K562 (cell line): ENCODE measurements at regions not wholly inside any gene's neighbourhood (a gene's known extent, or its start where the extent isn't known, plus 50 kb on each side); places are given as distances from the start of the nearest gene placed in this dataset.

ENCODE experiments used
- ATAC-seq: fragments of 200-7000 bp; cut with Tn5 transposase; 3 replicates; pipeline ENCODE4 v1.9.1; 2020; ENCODE audit warnings: moderate library complexity
- BruUV-seq: library from RNA; stranded (reverse); fragments of 400-500 nt; replicated peaks from 2 replicates; lab custom pipeline; 2021; lab: Mats Ljungman, UMichigan
- CTCF ChIA-PET: fragments of 300-600 bp; formaldehyde crosslinking; extraction: SDS; loops from one replicate; lab custom pipeline; 2021; ENCODE audit warnings: low intra/inter-chr PET ratio; lab: Yijun Ruan, JAX
- POLR2A ChIA-PET: fragments of 300-600, 350-650 bp; sonication (Branson Sonifier 250); formaldehyde crosslinking; extraction: SDS; loops from one replicate; lab custom pipeline; 2021; ENCODE audit warnings: antibody characterized with exemption, inconsistent platforms; lab: Yijun Ruan, JAX
- DNase-seq, 4 experiments: peaks; one replicate each; pipeline versions ENCODE4 v3.0.0 to v3.0.0-alpha.2; 2011 to 2018; ENCODE audit warnings: low spot score in 3 of 4, mixed read lengths in 3 of 4; ENCODE audit errors: extremely low read depth in 1 of 4
- FAIRE-seq: peaks from 2 replicates; lab custom pipeline; 2011; peaks lifted over from hg19 to GRCh38; lab: Jason Lieb, UNC
- H2AFZ ChIP-seq: 2 replicates; pipeline ENCODE4 v1.6.0; 2011; ENCODE audit warnings: low read depth, low read length, control low read depth, inconsistent platforms
- H3K27ac ChIP-seq: fragments of 200-600 bp; 3 replicates; pipeline ENCODE4 v1.8.0; 2011; ENCODE audit warnings: low read depth, mild to moderate bottlenecking, control low read depth, inconsistent platforms, low read length, moderate library complexity, mixed read lengths; ENCODE audit errors: extremely low read depth
- H3K27me3 ChIP-seq, 2 experiments: fragments of 300-600 bp in 1 of 2; 2 replicates in 1 of 2; 3 replicates in 1 of 2; pipeline versions ENCODE4 v1.6.0 to v1.8.0; 2011; ENCODE audit warnings: inconsistent platforms in 2 of 2, low read length in 2 of 2, mild to moderate bottlenecking in 1 of 2, mixed read lengths in 1 of 2, moderate library complexity in 1 of 2; ENCODE audit not compliant: control insufficient read depth in 2 of 2, insufficient read depth in 2 of 2
- H3K36me3 ChIP-seq: fragments of 300-600 bp; 3 replicates; pipeline ENCODE4 v1.8.0; 2011; ENCODE audit warnings: mild to moderate bottlenecking, low read length, inconsistent platforms; ENCODE audit not compliant: control insufficient read depth, insufficient read depth
- H3K4me1 ChIP-seq, 2 experiments: fragments of 200-600 bp in 1 of 2; replicated peaks in 1 of 2; 2 replicates in 1 of 2; 3 replicates in 1 of 2; pipeline versions ENCODE4 v1.5.1 to v1.8.0; 2011; ENCODE audit warnings: inconsistent platforms in 2 of 2, low read length in 2 of 2, mild to moderate bottlenecking in 1 of 2, mixed read lengths in 1 of 2, moderate library complexity in 1 of 2; ENCODE audit not compliant: control insufficient read depth in 2 of 2, insufficient read depth in 2 of 2
- H3K4me2 ChIP-seq: 2 replicates; pipeline ENCODE4 v1.6.1; 2011; ENCODE audit warnings: low read length, control low read depth, inconsistent platforms, mixed read lengths; ENCODE audit not compliant: insufficient read depth
- H3K4me3 ChIP-seq: fragments of 200-600 bp; sonication (generic), shearing (Covaris generic); 2 replicates; pipeline ENCODE4 v1.5.1; 2016; ENCODE audit warnings: control low read depth, inconsistent platforms
- H3K79me2 ChIP-seq: fragments of 200-600 bp; 3 replicates; pipeline ENCODE4 v1.8.0; 2011; ENCODE audit warnings: low read length, inconsistent platforms; ENCODE audit not compliant: control insufficient read depth, insufficient read depth
- H3K9ac ChIP-seq, 2 experiments: 2 replicates each; pipeline versions ENCODE4 v1.6.0 to v1.6.1; 2011; ENCODE audit warnings: low read depth in 2 of 2, low read length in 2 of 2, control low read depth in 1 of 2, inconsistent platforms in 1 of 2, mild to moderate bottlenecking in 1 of 2, mixed read lengths in 1 of 2; ENCODE audit not compliant: insufficient read depth in 1 of 2
- H3K9me1 ChIP-seq: one replicate; pipeline ENCODE4 v1.6.0; 2011; ENCODE audit warnings: inconsistent platforms, mild to moderate bottlenecking, low read length, moderate library complexity; ENCODE audit not compliant: control insufficient read depth, insufficient read depth
- H3K9me3 ChIP-seq: replicated peaks from 2 replicates; pipeline ENCODE4 v1.5.1; 2011; ENCODE audit warnings: low read depth, low read length, inconsistent platforms; ENCODE audit not compliant: control insufficient read depth, insufficient read depth
- H4K20me1 ChIP-seq: replicated peaks from 2 replicates; pipeline ENCODE4 v1.6.1; 2011; ENCODE audit warnings: low read length, inconsistent platforms, mixed read lengths; ENCODE audit not compliant: control insufficient read depth, insufficient read depth
- ARID2 ChIP-seq: fragments of 450-650 bp; IDR thresholded peaks from 2 replicates; pipeline ENCODE4 v1.6.1; 2017; ENCODE audit warnings: antibody characterized with exemption, mild to moderate bottlenecking
- CBX1 ChIP-seq: sonication (generic); IDR thresholded peaks from 2 replicates; pipeline ENCODE4 v1.6.1; 2016; ENCODE audit warnings: antibody characterized with exemption, low read depth, mild to moderate bottlenecking
- CBX5 ChIP-seq: IDR thresholded peaks from 2 replicates; pipeline ENCODE4 v1.6.1; 2014; ENCODE audit warnings: low read depth, borderline replicate concordance
- ELK3 ChIP-seq: fragments of 450-650 bp; formaldehyde crosslinking; IDR thresholded peaks from 2 replicates; pipeline ENCODE4 v1.4.0; 2020; ENCODE audit warnings: mild to moderate bottlenecking
- EWSR1 ChIP-seq: fragments of 450-650 bp; IDR thresholded peaks from 2 replicates; pipeline ENCODE4 v1.6.1; 2018; ENCODE audit warnings: borderline replicate concordance, mild to moderate bottlenecking, low read depth, moderate library complexity; ENCODE audit not compliant: partially characterized antibody
- NONO ChIP-seq, 2 experiments: fragments of 200-400 bp in 1 of 2; fragments of 450-650 bp in 1 of 2; formaldehyde crosslinking in 1 of 2; IDR thresholded peaks; 2 replicates each; pipeline ENCODE4 v1.6.1; 2017; ENCODE audit warnings: low read depth in 2 of 2, mild to moderate bottlenecking in 2 of 2, moderate library complexity in 2 of 2, low read length in 1 of 2
- SRSF3 ChIP-seq: fragments of 200-400 bp; formaldehyde crosslinking; IDR thresholded peaks from 2 replicates; pipeline ENCODE4 v1.6.1; 2016; ENCODE audit warnings: mild to moderate bottlenecking, low read length, moderate library complexity; ENCODE audit not compliant: insufficient read depth
- WHSC1 ChIP-seq: IDR thresholded peaks from one replicate; pipeline ENCODE4 v1.6.1; 2012; ENCODE audit warnings: low read length, control low read depth, inconsistent platforms
- WGBS: fragments of 100-300 bp; shearing (Covaris generic); methylation state at CpG from one replicate; pipeline ENCODE4 v1.1.6; 2016; ENCODE audit warnings: low coverage, mixed read lengths; ENCODE audit not compliant: insufficient coverage; ENCODE audit errors: missing lambda C conversion rate; 5-methylcytosine and 5-hydroxymethylcytosine counted together
- in situ Hi-C: fragments of 300-500 bp; cut with MboI; formaldehyde crosslinking; loops from 4 replicates; pipeline ENCODE4 v1.15.0; 2018; ENCODE audit warnings: inconsistent platforms, mixed read lengths
- intact Hi-C: fragments of 100-400 bp; cut with micrococcal nuclease; formaldehyde crosslinking; loops from 2 replicates; pipeline ENCODE4 v1.14.2; 2022

- no peaks in the 10 kb centered on the region for H3K79me2 ChIP-seq
- no peaks in the 10 kb centered on the region; the same call in 1 of the 2 replicates for H3K9me3 ChIP-seq
- no peaks in the 10 kb centered on the region for H3K27me3 ChIP-seq
- no peak for FAIRE-seq
- WGBS, result 0% methylated on average over 2 of the region's 2 CpGs
- ChIA-PET POLR2A (no interaction called here), CTCF (no interaction called here)
- intact Hi-C loops, result no loop called here
- TF ChIP-seq CBX1 (no peak), CBX5 (no peak), WHSC1 (no peak), ARID2 (no peak), SRSF3 (no peak), NONO (IDR thresholded peaks at IDR 0.05; ENCODE audit: low read depth in 2 of 2, low read length in 1 of 2) (no peak), EWSR1 (no peak), ELK3 (CRISPR knock-in tag) (no peak)
- in situ Hi-C loops, result no loop called here
- no peak overlapping the region for H3K27ac ChIP-seq
- H3K4me1 ChIP-seq, result no peaks in the 10 kb centered on the region
- H3K36me3 ChIP-seq, result no peaks in the 10 kb centered on the region
- BruUV-seq, result no TSS peak
- H3K4me2 ChIP-seq, result no peak overlapping the region
- H3K4me3 ChIP-seq, result no peak overlapping the region
- H4K20me1 ChIP-seq, result no peaks in the 10 kb centered on the region
- no peak overlapping the region for H2AFZ ChIP-seq
- H3K9ac ChIP-seq, result no peak overlapping the region
- no peaks in the 10 kb centered on the region for H3K9me1 ChIP-seq
- DNase-seq, result no peak
- ATAC-seq, result no peak
Observed at GRCh38 chr5:40314275-40314674, 365.4 kb upstream of the PTGER4 start.
